ENCODE measurements at regions not wholly inside any gene's neighbourhood (a gene's known extent, or its start where the extent isn't known, plus 50 kb on each side); places are given as distances from the start of the nearest gene placed in this dataset.

- no peak for TF ChIP-seq CTCF (IDR thresholded peaks at IDR 0.05; ENCODE audit: low read depth, low read length)
- TF ChIP-seq MAX (IDR thresholded peaks at IDR 0.05; ENCODE audit: low read depth, low read length), result no peak
- TF ChIP-seq POLR2A (IDR thresholded peaks at IDR 0.05; ENCODE audit: extremely low read depth, insufficient read length), result no peak
- no peak for TF ChIP-seq MYC (IDR thresholded peaks at IDR 0.05; ENCODE audit: low read depth, low read length)
These were observed 230.9 kb downstream of the CDC5L start for GRCh38 chr6:44618371-44618770.
